Neutrophil (primary cell): ENCODE measurements at regions not wholly inside any gene's neighbourhood (a gene's known extent, or its start where the extent isn't known, plus 50 kb on each side); places are given as distances from the start of the nearest gene placed in this dataset.

ENCODE experiments used
- H3K27ac ChIP-seq: fragments of 200-600 bp; sonication (generic); 2 replicates; pipeline ENCODE4 v1.5.1; 2016; ENCODE audit warnings: mild to moderate bottlenecking, moderate library complexity
- H3K27me3 ChIP-seq: fragments of 200-600 bp; sonication (generic); 2 replicates; pipeline ENCODE4 v1.6.0; 2016; ENCODE audit warnings: mild to moderate bottlenecking
- H3K36me3 ChIP-seq: fragments of 200-600 bp; sonication (generic); 2 replicates; pipeline ENCODE4 v1.5.1; 2017
- H3K4me1 ChIP-seq, 2 experiments: fragments of 200-600 bp in 1 of 2; sonication (generic) in 1 of 2; 1 replicate in 1 of 2; 2 replicates in 1 of 2; pipeline versions ENCODE4 v1.5.1 to v1.6.1; 2013 to 2016; ENCODE audit warnings: low read depth in 1 of 2, low read length in 1 of 2, mild to moderate bottlenecking in 1 of 2, moderate library complexity in 1 of 2; ENCODE audit not compliant: control insufficient read depth in 1 of 2, insufficient read depth in 1 of 2
- H3K4me3 ChIP-seq, 2 experiments: fragments of 200-600 bp in 1 of 2; sonication (generic) in 1 of 2; 1 replicate in 1 of 2; 2 replicates in 1 of 2; pipeline ENCODE4 v1.5.1; 2013 to 2016; ENCODE audit warnings: low read depth in 1 of 2, low read length in 1 of 2, mild to moderate bottlenecking in 1 of 2, moderate library complexity in 1 of 2
- H3K9me3 ChIP-seq: fragments of 200-600 bp; sonication (generic); 2 replicates; pipeline ENCODE4 v1.5.1; 2016
- TF ChIP-seq, protein P1 (sequence below): fragments of 200-600 bp; sonication (generic); IDR thresholded peaks from 2 replicates; pipeline ENCODE4 v1.5.1; 2016; ENCODE audit warnings: antibody characterized with exemption

DNA sequence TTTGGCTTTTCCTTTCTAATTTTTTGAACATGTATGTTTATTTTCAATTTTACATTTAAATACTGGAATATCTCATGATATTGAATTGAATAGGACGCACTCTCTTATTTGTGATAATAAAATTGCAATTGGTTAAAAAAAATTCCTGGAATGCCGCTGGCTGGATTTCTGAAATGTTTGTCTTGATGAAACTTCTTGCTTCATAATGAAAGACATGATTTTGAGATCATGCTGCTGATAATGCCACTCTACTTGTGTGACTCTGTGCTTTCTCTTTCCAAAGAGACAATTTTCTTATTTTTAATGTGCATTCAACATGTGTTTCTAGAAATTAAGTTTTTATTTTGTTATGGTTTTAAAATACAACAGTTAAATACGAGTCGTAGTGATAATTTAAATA is 465.7 kb upstream of the FAR2 start:
- Histone ChIP-seq H3K36me3 (no peaks in the 10 kb centered on the region), H3K4me3 (no peak overlapping the region), H3K4me1 (no peaks in the 10 kb centered on the region), H3K9me3 (no peaks in the 10 kb centered on the region), H3K27ac (no peak overlapping the region), H3K27me3 (no peaks in the 10 kb centered on the region)
- TF ChIP-seq, protein P1, sequence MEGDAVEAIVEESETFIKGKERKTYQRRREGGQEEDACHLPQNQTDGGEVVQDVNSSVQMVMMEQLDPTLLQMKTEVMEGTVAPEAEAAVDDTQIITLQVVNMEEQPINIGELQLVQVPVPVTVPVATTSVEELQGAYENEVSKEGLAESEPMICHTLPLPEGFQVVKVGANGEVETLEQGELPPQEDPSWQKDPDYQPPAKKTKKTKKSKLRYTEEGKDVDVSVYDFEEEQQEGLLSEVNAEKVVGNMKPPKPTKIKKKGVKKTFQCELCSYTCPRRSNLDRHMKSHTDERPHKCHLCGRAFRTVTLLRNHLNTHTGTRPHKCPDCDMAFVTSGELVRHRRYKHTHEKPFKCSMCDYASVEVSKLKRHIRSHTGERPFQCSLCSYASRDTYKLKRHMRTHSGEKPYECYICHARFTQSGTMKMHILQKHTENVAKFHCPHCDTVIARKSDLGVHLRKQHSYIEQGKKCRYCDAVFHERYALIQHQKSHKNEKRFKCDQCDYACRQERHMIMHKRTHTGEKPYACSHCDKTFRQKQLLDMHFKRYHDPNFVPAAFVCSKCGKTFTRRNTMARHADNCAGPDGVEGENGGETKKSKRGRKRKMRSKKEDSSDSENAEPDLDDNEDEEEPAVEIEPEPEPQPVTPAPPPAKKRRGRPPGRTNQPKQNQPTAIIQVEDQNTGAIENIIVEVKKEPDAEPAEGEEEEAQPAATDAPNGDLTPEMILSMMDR, result no peak

DNA sequence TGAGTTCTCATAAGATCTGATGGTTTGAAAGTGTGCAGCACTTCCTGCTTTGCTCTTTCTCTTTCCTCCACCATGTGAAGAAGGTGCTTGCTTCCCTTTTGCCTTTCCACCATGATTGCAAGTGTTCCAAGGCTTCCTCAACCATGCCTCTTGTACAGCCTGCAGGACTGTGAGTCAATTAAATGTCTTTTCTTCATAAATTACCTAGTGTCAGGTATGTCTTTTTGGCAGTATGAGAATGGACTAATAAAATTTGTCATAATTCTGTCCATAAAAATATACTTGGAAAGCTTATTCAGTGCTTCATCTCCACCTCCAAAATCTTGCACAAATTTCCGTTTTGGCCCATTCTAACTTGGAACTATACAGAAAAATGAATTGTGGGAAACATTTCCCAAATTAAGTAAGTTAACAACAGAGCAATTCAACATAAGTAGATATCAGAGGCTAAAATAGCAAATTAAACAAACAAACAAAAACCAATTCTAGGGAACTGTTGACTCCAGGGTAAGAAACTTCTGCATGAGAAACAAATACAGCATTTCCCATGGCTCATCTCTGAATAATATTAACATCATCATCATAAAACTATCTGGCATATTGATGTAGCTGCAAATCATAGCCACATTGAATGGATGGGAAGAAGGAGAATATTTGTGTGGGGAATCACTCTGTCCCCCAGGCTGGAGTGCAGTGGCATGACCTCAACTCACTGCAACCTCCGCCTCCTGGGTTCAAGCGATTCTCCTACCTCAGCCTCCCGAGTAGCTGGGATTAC is 459.5 kb upstream of the FAR2 start:
- Histone ChIP-seq H3K27ac (no peak overlapping the region), H3K27me3 (no peaks in the 10 kb centered on the region), H3K36me3 (no peaks in the 10 kb centered on the region), H3K4me3 (no peak overlapping the region), H3K9me3 (no peaks in the 10 kb centered on the region), H3K4me1 (no peaks in the 10 kb centered on the region)
- TF ChIP-seq, protein P1, result no peak

DNA sequence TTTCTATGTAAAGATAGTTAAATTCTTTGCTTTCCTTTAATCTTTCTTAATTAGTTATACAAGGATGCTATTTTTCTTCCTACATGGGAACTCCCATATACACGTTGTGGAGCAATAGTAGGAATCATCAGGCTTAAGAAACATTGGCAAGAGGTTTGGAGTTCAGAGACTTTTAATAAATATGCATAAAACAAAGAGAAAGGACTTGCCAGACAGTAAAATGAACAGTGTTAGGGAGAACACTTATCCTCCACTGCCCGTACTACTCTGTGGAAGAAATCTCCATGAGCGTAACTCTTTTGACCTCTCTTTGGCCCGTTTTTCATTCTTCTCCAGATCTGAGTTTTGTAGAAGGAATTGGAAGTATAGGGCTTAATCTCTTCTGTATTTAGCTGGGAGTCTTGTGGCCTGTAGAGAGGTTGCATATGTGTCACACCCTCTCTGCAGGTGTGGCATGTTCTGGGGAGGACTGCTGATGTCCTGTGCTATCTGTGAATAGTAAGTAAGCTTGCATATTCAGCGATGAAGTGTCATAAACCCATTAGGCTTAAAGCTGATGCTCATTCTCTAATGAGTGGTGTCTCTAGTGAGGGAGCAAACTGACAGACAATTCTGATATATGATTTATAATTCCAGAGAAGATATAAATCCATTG is 455.4 kb upstream of the FAR2 start:
- no peak overlapping the region for H3K4me3 ChIP-seq

DNA sequence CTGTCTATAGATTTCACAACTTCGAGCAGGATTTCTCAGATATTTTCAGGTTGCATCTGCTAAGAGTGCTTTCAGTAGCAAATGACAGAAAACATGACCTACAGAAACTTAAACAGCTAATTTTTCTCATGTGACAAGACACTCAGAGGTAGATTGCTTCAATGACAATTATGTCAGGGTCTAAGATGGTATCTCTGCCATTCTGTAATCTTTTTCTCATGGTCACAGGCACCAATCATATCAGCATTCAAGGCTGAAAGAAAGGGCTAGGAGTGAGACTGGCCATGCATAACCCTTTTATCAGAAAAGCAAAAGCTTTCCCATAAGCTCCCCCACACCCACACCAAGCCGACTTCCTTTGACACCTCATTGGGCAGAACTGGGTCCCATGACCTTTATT is 450.5 kb upstream of the FAR2 start:
- H3K4me1 ChIP-seq, result no peaks in the 10 kb centered on the region

More for the DNA sequence above, 455.4 kb upstream of the FAR2 start:
- Histone ChIP-seq H3K9me3 (no peaks in the 10 kb centered on the region), H3K4me1 (no peaks in the 10 kb centered on the region), H3K36me3 (no peaks in the 10 kb centered on the region), H3K27ac (no peak overlapping the region), H3K27me3 (no peaks in the 10 kb centered on the region)
- TF ChIP-seq, protein P1, result no peak

DNA sequence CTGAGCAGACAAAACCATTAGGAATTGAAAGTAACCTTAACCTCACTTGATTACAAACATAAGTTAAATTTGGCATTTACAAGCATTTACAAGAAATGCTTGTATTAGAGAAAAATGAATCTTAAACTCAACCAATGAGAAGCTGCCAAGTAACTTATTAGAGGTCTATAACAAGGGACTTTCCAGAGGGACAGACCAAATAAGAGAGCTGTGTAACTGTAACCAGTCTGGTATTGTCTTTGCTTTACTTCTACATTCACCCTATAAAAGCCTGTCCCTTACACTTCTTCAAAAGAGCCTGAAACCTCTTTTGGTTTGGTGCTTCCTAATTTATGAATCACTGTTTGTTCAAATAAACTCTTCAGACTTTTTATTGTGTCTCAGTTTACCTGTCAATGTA is 450.0 kb upstream of the FAR2 start:
- Histone ChIP-seq H3K4me3 (no peak overlapping the region), H3K9me3 (no peaks in the 10 kb centered on the region), H3K4me1 (no peaks in the 10 kb centered on the region), H3K27me3 (no peaks in the 10 kb centered on the region), H3K27ac (no peak overlapping the region), H3K36me3 (no peaks in the 10 kb centered on the region)
- TF ChIP-seq, protein P1, result no peak

More for the DNA sequence above, 450.5 kb upstream of the FAR2 start:
- no peak overlapping the region for H3K27ac ChIP-seq
- no peaks in the 10 kb centered on the region for H3K9me3 ChIP-seq
- no peaks in the 10 kb centered on the region for H3K27me3 ChIP-seq
- no peaks in the 10 kb centered on the region for H3K36me3 ChIP-seq
- TF ChIP-seq, protein P1, result no peak
- H3K4me3 ChIP-seq, result no peak overlapping the region
